ENCODE measurements at regions not wholly inside any gene's neighbourhood (a gene's known extent, or its start where the extent isn't known, plus 50 kb on each side); places are given as distances from the start of the nearest gene placed in this dataset.

DNA sequence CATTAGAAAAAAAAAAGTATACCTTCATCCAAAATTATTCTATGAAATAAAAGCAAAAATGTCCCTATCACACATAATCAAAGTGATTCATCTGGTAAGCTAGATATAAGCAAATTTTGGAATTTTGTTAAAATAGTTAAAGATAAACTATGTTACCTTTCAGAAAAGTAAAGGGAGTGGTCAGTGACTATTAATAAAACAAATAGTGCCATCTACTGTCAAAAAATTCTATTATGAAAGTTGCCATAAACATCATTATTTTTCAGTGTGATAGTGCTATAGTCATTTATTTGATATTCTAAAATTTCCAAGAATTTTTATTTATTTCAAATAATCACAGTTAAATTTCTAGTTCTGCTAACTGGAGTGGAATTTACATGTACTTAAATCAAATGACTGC, 803.7 kb downstream of the KCNT2 start:
- RAD21 ChIA-PET (ENCODE audit: unreplicated experiment): no interaction called here
- TF ChIP-seq, protein P1, sequence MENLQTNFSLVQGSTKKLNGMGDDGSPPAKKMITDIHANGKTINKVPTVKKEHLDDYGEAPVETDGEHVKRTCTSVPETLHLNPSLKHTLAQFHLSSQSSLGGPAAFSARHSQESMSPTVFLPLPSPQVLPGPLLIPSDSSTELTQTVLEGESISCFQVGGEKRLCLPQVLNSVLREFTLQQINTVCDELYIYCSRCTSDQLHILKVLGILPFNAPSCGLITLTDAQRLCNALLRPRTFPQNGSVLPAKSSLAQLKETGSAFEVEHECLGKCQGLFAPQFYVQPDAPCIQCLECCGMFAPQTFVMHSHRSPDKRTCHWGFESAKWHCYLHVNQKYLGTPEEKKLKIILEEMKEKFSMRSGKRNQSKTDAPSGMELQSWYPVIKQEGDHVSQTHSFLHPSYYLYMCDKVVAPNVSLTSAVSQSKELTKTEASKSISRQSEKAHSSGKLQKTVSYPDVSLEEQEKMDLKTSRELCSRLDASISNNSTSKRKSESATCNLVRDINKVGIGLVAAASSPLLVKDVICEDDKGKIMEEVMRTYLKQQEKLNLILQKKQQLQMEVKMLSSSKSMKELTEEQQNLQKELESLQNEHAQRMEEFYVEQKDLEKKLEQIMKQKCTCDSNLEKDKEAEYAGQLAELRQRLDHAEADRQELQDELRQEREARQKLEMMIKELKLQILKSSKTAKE (IDR thresholded peaks at IDR 0.05; ENCODE audit: low read depth, poor library complexity, severe bottlenecking): no peak
- no peak for TF ChIP-seq JUND (IDR thresholded peaks at IDR 0.05; ENCODE audit: low read depth, low read length)
- no peak for TF ChIP-seq NFYA (IDR thresholded peaks at IDR 0.05; ENCODE audit: borderline replicate concordance, low read depth, low read length)
- TF ChIP-seq ASH2L (IDR thresholded peaks at IDR 0.05; ENCODE audit: borderline replicate concordance, low read depth): no peak
- no peak for TF ChIP-seq FOS (IDR thresholded peaks at IDR 0.05; ENCODE audit: borderline replicate concordance, extremely low read depth, insufficient read length)
- TF ChIP-seq SPI1 (IDR thresholded peaks at IDR 0.05; ENCODE audit: borderline replicate concordance, insufficient read depth, low read depth, low read length): no peak
- TF ChIP-seq, protein P2, sequence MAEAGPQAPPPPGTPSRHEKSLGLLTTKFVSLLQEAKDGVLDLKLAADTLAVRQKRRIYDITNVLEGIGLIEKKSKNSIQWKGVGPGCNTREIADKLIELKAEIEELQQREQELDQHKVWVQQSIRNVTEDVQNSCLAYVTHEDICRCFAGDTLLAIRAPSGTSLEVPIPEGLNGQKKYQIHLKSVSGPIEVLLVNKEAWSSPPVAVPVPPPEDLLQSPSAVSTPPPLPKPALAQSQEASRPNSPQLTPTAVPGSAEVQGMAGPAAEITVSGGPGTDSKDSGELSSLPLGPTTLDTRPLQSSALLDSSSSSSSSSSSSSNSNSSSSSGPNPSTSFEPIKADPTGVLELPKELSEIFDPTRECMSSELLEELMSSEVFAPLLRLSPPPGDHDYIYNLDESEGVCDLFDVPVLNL (IDR thresholded peaks at IDR 0.05; ENCODE audit: low read depth, low read length): no peak
- TF ChIP-seq IRF4 (IDR thresholded peaks at IDR 0.05; ENCODE audit: low read depth, low read length): no peak
- TF ChIP-seq, protein P3, sequence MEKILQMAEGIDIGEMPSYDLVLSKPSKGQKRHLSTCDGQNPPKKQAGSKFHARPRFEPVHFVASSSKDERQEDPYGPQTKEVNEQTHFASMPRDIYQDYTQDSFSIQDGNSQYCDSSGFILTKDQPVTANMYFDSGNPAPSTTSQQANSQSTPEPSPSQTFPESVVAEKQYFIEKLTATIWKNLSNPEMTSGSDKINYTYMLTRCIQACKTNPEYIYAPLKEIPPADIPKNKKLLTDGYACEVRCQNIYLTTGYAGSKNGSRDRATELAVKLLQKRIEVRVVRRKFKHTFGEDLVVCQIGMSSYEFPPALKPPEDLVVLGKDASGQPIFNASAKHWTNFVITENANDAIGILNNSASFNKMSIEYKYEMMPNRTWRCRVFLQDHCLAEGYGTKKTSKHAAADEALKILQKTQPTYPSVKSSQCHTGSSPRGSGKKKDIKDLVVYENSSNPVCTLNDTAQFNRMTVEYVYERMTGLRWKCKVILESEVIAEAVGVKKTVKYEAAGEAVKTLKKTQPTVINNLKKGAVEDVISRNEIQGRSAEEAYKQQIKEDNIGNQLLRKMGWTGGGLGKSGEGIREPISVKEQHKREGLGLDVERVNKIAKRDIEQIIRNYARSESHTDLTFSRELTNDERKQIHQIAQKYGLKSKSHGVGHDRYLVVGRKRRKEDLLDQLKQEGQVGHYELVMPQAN (conservative IDR thresholded peaks at IDR 0.05): no peak
- no peak for TF ChIP-seq CHD1 (IDR thresholded peaks at IDR 0.05; ENCODE audit: low read depth, low read length)
- no peak for ATAC-seq
- Histone ChIP-seq H3K27ac (ENCODE audit: control insufficient read depth, insufficient read depth) (no peak overlapping the region), H3K9me3 (replicated peaks; ENCODE audit: control insufficient read depth, insufficient read depth, low read length) (no peaks in the 10 kb centered on the region), H3K4me1 (ENCODE audit: control insufficient read depth, insufficient read depth, low read length) (no peaks in the 10 kb centered on the region), H2AFZ (ENCODE audit: control insufficient read depth, low read depth, low read length) (no peak overlapping the region), H3K27me3 (replicated peaks in 1 of 2; ENCODE audit: control insufficient read depth in 2 of 2, insufficient read depth in 2 of 2, low read length in 1 of 2) (no peaks in the 10 kb centered on the region), H3K36me3 (ENCODE audit: control insufficient read depth in 2 of 2, insufficient read depth in 2 of 2, low read length in 1 of 2) (no peaks in the 10 kb centered on the region), H3K9ac (ENCODE audit: control insufficient read depth, insufficient read depth, low read length) (no peak overlapping the region), H3K79me2 (ENCODE audit: control insufficient read depth, insufficient read depth, low read length) (no peaks in the 10 kb centered on the region), H3K4me2 (ENCODE audit: control insufficient read depth, insufficient read depth) (no peak overlapping the region), H4K20me1 (ENCODE audit: control insufficient read depth, insufficient read depth) (no peaks in the 10 kb centered on the region), H3K4me3 (no peak overlapping the region)
- POLR2A ChIA-PET: no interaction called here
- intact Hi-C loops (cut with micrococcal nuclease; ENCODE audit: unreplicated experiment): no loop called here
- CTCF ChIA-PET: interaction anchor here (1.0 kb wide), 1 partner anchor 9 kb away, joined by 3 read pairs; no protein-coding TSS in a partner anchor
- BruUV-seq (replicated peaks): no TSS peak
- SMC1A ChIA-PET (ENCODE audit: uncharacterized antibody, unreplicated experiment): no interaction called here
- DNase-seq (ENCODE audit: low read depth, low spot score): no peak
- in situ Hi-C loops (cut with MboI): no loop called here
- no peak for FAIRE-seq
